ENCODE measurements at regions not wholly inside any gene's neighbourhood (a gene's known extent, or its start where the extent isn't known, plus 50 kb on each side); places are given as distances from the start of the nearest gene placed in this dataset.
"Not testable (repeated sequence)": the region's sequence is repeated elsewhere in the genome, so short reads cannot be mapped to it uniquely, and the experiment has no call there.

DNA sequence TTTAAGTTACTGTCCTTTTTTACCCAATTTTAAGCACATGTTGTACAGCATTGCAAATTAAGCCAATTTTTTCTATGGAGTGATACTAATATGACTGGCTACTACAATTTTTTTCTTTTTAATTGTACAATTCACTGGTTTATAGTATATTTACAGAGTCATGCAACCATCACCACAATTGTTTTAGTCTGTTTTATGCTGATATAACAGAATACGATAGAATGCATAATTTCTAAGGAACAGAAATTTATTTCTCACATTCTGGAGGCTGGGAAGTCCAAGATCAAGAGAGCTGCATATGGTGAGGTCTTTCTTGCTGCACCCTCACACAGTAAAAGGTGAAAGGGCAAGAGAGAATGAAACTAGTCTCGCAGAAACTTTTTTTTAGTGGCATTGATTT lies 125.3 kb downstream of the GLUD2 start:
- DNase-seq, result no peak

DNA sequence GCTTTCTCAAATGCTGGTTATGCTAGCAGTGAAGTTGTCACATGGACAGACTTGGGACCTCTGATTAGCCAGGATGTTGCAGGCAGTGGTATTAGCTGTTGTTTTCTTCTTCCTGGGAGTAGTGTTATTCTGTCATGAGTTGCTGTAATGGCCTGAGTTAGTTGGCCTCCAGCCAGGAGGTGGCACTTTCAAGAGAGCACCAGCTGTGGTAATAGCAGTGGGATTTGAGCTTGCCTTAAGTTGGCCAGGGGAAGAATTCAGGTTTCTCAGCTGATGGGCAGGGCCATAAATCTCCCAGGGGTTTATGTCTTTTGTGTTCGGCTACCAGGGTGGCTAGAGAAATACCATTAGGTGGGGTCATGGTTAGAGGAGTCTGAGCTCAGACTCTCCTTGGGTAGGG lies 132.6 kb downstream of the GLUD2 start:
- no peak for DNase-seq

DNA sequence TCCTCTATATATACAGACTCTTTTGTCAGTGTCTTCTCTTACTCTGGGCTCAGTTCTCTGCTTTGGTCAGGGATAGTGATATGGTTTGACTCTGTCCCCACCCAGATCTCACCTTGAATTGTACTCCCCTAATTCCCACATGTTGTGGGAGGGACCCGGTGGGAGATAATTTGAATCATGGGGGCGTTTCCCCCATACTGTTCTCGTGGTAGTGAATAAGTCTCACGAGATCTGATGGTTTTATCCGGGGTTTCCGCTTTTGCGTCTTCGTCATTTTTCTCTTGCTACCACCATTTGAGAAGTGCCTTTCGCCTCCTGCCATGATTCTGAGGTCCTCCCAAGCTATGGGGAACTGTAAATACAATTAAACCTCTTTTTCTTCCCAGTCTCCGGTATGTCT lies 144.4 kb downstream of the GLUD2 start:
- no peak for DNase-seq

DNA sequence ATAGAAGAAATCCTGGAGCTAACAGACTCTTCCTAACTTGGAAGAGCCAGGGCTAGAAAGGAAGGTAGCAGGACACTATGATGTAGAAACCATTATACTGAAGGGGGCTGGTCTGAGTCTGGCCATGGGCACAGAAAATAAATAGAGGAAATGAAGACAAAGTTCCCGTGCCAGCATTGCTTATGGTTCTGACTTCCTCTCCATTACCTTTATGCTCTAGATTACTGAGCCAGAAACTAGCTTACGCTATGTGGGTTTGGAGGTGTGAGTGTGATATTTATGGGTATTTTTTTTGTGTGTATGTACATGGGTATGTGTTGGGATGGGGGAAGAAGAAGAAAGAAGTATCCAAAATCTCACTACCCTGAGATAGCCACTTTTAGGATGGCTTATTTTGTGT lies 148.3 kb downstream of the GLUD2 start:
- DNase-seq, result no peak

DNA sequence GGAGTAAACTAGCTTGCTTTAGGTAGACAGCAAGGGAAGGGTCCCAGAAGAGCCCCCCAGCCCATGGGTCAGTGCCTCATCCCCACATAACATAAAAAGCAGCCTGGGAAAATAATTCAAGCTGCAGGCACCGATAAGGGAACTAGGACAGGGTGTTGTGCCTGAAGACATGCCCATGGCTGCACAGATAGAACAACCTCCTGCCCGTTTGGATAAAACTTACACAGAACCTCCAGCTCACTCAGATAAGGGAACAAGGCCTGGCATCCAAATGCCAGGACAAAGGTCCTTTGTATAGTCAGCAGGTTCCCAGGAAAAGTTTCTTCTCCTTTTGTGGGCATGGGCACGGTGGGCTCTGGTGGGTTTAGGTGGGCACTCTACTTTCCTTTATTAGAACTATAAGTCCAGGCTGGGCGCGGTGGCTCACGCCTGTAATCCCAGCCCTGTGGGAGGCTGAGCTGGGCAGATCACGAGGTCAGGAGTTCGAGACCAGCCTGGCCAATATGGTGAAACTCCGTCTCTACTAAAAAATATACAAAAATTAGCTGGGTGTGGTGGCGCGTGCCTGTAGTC lies 149.5 kb downstream of the GLUD2 start:
- not testable (repeated sequence) for DNase-seq

DNA sequence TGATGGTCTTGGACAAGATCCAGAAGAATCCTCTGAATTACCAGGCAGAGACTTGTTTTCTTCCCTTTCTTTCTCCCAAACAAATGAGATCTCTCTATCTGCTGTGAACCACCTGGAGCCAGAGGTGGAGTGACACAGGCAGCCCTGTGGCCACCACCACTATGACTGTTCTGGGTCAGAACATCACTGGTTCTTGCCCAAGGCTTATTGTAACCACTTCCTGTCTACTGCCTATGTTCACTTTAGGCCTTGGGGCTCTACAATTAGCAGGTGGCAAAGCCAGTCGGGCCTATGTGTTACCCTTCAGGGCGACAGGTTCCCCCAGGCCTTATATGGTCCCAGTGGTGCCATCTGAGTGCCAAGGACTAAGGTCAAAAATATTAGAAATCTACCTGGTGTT lies 161.2 kb downstream of the GLUD2 start:
- DNase-seq, result no peak

DNA sequence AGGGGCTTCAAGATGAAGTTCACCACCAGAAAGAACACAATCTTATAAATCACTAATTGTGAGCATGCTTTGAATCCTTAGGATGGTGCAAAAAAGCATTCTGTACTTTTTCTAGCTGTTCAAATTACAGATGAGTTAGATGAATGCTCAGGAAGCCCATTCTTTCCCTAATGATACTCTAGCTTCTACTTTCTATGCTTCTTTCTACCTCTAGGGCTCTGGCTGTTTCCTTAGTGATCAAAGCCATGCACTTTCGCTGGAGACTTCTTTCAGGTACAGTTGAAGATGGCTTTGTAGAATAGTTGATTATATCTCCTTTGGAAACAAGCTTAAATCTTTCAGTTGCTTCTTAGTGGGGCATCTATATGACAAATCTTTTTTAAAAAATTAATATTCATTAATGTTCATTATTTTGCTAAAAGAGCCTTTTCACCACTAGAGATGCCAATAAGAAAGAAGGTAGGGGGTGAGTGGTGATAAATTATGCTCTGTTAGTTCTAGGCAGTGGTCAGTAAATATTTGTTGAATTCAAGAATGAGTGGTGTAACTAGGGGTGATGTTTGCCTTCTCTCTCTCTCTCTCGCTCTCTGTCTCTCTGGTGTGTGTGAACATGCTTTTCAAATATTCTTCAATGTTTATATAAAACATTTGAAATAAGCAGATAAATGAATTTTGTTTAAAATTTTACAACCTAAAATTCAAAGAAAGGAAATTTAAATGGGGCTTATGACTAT lies 169.4 kb downstream of the GLUD2 start:
- no peak for DNase-seq

DNA sequence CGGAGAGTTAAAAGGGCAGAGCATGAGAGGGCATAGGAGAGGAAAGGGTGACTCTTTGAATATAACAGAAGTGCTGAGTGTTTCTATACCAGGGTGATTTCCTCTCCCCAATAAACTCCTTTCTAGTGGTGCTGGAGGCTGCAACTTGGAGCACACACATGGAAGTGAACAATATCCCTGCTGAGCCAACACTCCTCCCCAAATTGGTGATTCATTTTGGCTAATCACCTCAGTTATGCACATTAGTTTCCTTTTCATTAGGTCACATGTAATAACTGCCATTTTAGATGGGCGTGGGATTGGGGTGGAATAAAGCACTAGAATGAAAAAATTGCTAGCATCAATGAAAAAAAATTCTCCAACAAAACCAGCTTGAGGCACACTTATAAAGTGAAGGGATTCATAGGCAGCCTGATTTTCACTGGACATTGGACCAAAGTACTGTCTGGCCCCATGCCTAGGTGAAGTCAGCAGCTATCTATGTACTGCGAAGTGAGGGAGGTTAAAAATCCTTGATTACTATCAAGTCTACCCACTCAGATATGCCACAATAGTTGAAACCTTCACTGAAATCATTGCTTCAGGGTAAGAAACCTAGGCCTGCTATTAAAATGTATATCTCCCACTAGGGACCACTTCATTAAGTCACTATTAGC lies 174.0 kb downstream of the GLUD2 start:
- no peak for DNase-seq

DNA sequence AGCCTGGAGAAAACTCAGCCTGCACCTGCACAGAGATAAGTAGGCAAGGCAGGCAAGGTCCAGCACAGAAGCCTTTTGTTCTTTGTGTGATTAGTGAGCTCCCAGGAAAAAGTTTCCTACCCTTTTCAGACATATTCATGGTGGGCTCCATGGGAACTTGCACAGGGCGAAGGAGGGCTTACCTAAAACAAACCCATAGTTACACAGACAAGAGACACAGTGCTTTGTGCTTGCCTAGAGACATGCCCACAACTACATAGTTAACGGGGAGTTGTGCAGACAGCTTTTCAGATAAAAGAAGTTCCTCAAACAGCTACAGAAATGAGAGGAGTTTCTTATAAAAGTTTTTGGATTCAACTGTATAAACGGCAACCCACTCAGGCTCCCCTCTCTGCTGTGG lies 180.5 kb downstream of the GLUD2 start:
- DNase-seq, result no peak

DNA sequence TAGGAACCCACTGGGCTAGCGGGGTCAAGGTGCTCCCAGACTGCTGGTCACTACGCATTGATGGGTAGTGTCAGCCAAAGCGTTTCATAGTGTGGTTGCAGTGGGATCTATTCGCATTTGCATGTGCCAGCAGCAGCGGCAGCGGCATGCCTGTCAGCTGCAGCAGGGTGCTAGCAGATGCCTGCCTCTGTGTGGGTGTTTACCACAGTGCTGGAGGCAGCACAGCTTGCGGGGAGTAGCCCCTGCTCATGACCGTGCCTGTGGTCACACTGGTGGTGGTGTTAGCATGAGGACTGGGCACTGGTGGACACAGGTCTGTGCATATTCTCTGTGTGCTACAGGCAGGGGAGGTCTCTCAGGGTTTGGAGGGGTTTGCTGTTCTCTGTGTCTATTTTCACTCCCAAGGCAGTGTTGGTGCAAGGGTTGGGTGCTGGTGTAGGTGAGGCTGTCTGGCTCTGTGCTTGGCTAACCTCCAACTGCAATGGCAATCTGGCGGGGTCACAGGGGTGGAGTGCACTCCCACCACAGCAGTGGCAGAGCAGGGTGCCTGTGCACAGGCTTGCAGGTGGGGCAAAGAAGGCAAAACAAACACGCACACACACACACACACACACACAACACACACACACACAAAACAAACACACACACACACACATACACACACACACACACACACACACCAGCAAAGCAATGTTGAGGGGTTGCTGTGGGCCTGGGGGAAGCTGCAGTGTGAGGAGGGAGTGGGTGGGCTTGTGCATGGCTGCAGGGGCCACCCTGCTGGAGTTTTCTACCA lies 184.4 kb downstream of the GLUD2 start:
- no peak for DNase-seq

DNA sequence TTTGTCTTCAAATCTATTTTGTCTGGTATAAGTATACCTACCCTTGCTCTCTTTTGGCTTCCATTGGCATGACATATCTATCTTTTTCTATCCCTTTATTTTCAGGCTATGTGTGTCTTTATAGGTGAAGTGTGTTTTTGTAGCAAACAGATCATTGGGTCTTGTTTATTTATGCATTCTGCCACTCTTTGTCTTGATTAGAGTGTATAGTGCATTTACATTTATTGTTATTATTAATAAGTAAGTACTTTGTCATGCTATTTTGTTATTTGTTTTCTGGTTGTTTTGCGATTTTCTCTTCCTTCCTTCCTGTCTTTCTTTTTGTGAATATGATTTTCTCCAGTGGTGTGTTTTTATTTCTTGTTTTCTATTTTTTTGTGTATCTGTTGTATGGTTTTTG lies 188.6 kb downstream of the GLUD2 start:
- DNase-seq, result no peak

DNA sequence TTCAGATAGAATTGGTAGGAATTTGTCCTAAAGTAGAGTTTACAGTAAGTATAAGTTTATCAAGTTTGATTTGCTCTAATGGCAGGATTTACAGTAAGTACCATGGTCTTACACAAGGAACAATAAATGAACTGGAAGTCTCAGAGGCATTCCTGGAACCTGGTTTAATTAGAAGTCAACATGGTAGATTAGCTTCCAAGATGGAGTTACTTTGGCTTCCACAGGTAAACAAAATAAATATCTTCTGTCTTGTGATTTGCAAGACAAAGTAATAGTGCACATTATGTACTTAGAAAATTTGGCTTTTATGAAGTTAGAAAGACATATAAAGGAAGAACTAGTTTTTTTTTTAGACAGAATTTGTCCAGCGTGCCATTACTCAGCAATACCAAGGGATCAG lies 190.7 kb downstream of the GLUD2 start:
- no peak for DNase-seq

DNA sequence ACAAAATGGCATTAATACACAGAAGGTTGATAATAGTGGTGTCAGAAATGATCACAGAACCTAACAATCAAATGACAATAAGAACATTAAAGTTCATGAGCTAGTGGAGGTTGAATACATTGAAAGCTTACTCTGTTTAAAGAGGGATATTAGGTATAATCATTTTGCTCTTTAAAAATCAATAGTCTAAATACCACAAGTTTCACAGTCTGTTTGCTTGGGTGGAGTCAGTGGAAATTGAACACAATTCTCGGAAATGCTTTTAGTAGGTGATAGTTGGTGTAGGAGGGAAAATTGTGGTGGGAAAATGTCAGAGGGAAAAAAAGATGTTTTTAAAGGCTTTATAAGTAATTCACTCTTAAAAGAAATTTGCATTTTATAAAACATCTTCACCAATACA lies 197.1 kb downstream of the GLUD2 start:
- no peak for DNase-seq

DNA sequence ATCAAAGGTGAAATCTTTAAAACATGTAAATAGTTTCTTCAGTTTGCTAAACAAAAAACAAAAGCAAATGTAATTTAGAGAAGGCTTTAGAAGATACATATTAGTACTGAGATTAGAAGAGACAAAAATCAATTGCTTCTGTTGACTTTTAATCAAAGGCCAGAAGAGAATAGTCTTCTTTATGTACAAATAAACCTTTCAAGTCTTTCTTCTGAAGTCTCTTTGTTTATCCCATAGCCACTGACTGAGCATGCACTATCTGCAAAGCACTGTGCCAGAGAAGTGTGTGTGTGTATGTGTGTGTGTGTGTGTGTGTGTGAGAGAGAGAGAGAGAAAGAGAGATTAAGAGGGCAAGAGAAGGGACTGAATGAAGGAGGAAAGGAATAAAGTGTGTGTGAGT lies 198.4 kb downstream of the GLUD2 start:
- DNase-seq, result no peak

DNA sequence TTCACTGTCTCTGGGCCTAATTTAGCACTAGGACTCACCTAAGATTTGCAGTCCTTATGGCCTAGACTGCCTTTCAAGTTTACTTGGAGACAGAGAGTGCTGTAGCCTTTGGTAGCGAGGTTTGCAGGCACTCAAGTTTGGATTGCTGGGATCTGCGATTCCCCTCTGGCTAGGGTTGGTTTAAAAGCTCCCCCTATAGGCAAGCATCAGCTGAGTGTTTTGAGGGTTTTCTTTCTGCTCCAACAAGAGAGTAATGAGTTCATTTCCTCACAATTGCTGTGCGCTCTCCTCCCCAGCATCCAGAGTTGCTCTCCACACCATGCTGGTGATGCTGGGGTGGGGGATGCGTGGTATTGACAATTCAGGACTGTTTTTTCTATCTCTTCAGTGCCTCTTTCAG lies 206.9 kb downstream of the GLUD2 start:
- no peak for DNase-seq

DNA sequence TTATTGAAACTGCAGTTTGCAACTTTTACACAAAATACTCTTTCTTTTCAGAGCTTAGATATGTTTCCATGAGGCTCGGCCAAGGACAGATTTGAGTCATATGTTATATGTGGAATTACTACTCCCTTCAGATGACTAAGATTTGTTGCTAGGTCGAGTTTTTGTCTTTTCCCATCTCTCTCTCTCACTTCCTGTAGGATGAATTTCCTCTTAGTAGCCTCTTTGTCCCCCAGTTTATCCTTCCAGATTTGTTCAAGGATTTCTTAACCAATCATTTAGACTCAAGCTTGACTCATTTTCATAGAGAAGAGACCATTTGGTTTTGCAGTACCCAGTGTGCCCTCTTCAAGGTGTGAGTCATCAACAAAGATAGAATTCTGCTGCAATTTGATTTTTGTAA lies 209.2 kb downstream of the GLUD2 start:
- no peak for DNase-seq

DNA sequence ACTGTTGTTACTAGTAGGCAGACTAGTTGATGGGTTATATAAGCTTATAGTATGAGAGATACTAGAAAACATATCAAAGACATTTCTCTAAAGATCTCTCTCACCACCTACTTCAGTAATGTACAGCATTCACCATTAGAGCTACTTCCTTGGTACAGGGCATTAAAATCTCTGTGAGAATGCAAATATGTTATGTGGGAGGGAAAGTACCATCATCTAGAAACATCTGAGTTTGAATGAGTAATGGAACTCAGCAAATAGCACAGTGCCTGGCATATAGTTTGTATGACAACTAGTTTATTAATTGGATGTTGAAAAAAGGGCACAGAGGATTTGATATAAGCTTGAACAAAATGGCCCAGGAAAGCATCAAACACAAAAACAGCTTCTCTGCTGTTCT lies 211.1 kb downstream of the GLUD2 start:
- no peak for DNase-seq

DNA sequence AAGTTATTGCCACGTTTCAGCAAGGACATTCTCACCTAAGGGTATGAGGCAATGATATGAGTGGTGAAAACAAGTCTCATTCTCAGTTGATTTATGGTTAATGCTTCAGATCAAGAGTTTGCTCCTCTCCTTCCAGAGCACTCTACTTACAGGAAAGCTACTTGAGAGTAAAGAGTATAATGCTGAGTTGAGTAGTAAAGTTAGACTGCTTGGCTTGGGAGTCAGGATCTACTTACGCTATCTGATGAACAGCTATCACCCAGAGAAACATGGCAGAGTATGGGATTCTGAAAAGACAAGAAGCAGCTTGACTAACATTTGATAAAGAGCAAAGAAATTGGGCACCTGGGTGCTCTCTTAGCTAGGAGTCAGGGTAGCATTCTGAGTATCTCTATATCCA lies 211.8 kb downstream of the GLUD2 start:
- DNase-seq, result no peak

DNA sequence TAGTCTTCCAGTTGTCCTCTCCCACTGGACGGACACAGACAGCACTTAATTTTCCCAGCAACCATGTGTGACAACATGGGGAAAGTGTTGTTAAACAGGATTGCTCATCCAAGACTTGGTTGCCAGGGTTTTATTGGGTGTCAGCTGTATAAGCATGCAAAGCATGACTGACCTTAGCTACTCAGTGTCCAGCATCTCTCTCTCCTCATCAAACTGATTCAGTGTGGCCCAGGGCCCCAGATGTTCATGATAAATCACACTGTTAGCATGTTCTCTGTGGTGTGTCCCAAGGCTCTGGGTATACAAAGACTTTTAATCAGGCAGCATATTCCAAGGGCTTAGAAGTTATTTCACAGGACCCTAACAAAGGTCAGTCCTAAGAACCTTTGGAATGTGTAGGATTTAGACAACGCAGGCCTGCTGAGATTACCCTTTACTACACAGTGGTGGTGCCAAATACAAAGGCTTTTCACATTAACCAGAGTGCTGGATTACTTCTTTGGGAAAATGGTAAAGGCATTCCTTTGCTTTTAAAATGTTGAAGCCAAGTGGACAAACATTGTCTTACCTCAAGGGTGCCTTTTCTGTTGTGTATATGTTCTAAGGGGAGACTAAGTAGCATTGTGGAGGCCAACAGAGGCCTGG lies 213.3 kb downstream of the GLUD2 start:
- no peak for DNase-seq

DNA sequence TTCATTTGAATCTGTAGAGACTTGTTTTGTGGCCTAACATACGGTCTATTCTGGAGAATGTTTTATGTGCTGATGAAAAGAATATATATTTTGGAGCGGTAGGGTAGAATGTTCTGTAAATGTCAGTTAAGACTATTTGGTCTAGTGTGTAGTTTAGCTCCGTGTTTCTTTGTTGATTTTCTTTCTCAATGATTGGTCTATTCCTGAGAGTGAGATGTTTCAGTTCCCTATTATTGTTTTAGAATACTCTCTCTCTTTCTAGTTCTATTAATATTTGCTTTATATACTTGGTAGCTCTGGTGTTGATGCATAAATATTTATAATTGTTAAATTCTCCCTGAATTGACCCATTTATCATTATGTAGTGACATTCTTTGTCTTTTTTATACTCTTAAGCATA lies 236.5 kb downstream of the GLUD2 start:
- no peak for DNase-seq

DNA sequence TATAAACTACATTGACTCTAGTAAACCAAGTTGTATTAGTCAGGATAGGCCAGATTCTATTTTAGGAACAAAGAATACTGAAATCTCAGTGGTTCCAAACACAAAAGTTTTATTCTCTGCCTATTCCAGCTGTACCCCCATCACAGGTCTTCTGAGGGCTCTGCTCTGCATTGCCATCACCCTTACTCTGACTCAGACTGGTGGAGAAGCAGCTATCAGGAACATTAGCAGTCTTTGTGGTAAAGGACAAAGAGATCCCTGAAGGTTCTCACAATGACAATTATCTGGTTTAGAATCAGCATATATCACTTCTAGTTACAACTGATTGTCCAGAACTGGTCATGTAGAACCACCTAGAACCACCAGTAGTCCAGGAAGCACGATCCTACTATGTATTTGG lies 251.1 kb downstream of the GLUD2 start:
- DNase-seq, result no peak

DNA sequence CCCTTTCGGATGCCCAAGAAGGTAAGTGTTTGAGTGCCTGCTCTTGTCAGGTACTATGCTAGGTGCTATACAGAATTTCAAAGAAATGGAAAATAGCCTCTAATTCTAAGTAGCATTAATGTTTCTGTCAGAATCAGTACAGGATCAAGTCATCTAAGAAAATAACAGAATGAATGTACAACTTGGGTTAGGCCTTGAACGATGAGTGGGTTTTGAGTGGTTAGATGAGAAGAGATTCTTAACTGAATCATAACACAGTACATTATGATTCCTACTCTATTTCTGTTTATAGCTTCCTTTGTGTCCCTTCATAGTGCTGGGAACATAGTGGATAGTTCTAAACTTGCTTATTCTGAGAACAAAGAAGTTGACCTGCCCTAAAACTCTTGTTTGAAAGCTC lies 253.9 kb downstream of the GLUD2 start:
- no peak for DNase-seq

DNA sequence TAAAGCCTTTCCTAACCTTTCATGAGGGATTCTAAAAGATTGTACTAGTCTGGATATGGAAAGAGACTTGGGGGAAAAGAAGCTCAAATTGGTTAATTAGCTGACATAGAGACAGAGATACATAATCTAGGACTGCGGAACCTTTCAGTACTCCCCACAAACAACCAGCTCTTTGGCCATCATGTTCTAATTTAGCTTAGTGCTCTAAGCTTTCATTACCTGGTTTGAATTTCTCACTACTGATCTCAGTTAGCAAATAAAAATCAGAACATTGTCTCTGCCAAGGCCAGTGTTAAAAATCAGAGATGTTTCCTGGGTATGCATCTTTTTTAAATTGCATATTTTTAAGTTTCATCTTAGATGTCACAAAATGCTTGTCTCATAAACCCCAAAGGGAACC lies 254.4 kb downstream of the GLUD2 start:
- no peak for DNase-seq

Measured in CD4-positive, alpha-beta T cell treated with Interleukin-6 for 4 hours (primary cell).